HG02763 (cell line): ENCODE measurements at regions not wholly inside any gene's neighbourhood (a gene's known extent, or its start where the extent isn't known, plus 50 kb on each side); places are given as distances from the start of the nearest gene placed in this dataset.
"Not testable (repeated sequence)": the region's sequence is repeated elsewhere in the genome, so short reads cannot be mapped to it uniquely, and the experiment has no call there.

Source experiments
- ATAC-seq: cut with Tn5 transposase; IDR thresholded peaks from one replicate; pipeline ENCODE4 v1.9.1; 2021; ENCODE audit warnings: mild to moderate bottlenecking, moderate library complexity; ENCODE audit not compliant: unreplicated experiment

DNA sequence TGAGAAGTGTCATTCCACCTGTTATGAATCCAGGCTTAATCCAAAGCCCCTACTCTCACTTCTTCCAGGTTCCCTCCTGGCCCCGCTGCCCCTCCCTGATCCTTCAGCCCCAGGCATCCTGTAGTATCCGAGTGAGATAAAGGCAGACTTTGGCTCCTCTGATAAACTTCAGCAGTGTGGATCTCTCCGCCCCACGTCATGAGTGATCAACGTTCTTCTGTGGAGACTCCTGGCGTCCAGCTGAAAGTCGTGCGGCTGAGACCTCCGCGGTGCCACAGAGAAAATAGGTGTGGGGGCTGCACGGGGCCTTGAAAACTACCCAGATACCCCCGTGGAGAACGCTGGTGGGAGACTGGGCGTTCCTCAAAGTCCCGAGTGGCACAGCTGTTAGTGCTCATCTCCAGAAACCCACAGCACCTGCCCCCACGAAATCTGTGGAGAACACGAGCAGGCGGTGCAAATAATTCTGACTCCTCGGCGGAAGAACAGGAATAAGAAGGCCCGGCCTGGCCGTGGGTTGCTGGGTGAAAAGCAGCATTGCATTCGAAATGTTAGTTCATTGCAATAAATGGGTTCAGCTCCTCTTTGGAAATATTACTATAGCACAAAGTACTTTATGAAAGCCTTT lies 180.0 kb upstream of the RGS6 start:
- no peak for ATAC-seq

DNA sequence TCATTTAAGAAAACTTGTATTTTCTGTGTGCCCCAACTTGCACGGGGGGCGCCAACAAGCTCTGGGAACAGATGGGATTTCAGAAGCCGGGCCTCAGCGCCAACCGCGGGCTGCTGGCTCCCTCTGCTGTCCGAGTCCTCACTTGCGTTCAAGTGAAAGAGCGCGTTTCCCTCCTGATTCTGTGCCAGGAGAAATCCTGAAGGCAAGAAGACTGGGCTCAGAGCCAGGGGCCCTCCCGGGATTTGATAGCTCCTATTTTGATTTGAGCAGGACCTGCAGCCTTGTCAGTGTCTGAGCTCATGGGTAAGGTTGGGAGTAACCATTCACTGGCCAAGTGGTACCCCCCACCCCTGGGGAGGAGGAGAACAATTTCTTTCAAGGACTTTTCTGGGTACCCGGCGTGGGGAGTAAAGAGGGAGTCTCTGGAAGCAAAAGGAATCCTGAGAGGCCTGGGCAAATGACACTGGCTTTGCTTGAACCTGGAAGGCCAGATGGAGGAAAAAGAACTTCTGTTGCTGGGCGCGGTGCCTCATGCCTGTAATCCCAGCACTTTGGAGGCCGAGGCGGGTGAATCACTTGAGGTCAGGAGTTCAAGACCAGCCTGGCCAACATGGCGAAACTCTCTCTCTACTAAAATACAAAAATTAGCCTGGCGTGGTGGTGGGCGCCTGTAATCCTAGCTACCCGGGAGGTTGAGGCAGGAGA lies 179.0 kb upstream of the RGS6 start:
- ATAC-seq: no peak

GRCh38 chr14:71753976-71754375 lies 178.3 kb upstream of the RGS6 start:
- no peak for ATAC-seq

- no peak for ATAC-seq
Observed at GRCh38 chr14:71754422-71755095, 177.7 kb upstream of the RGS6 start.

DNA sequence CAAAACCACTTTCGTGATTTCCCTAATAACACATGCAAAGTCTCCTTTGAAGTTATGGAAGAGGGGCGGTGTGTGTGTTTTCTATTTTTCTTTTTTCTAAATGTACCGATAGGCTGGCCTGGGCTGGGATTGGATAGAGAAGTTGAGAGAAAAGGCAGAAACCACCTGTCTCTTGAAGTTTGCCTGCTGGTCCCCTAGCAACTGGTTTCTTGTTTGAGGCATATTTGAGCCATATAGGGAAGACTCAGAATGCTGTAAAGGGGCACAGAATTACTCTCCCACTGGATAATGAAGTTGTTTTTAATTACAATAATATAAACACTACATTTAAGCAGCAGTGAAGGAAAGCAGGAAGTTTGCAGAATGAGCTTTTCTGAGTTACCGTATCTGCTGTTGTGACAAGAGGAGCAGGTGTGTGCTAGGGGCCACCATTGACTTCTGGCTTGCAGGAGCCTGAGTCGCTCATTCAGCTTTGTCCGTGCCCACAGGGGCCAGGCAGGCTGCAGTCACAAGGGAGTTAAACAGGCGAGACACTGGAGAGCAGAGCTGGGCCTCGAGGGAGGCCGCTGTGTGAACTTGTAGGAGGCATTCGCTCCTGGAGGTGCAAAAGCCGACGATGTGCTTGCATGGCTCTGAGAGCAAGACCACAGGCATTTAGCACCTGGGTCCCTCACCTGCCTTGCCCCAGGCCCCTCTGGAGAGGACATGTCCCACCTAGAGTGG lies 173.8 kb upstream of the RGS6 start:
- ATAC-seq: no peak

- ATAC-seq: no peak
Observed at GRCh38 chr14:71762575-71762974, 169.7 kb upstream of the RGS6 start.

DNA sequence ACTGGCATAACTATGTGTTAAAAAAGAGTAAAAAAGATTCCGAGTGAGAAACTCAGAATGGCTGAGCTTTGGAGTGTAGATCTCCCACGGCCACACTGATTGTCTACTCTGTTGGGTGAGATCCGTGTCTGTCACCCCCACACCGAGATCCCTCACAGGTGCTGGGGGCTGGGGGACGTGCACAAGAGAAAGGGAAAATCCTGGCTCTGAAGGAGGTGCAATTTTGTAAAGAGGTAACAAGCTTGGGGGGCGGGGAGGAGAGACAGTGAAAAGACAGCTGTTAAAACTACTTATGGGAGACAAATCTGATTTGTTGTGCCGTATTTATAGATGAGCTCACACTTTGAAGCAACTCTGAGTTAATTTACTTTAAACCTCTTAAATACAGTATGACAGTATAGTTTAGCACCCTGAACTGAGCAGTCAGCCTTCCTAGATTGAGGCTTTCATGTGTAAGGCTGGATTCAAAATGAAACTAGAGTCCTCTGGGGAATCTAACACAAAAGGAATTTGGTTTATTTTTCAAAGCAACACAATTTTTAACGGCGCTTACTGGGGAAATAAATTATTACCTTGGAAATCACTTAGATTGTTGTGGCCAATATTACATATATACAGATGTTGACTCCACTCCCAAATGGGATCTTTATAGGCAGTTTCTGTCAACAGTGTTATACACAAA lies 167.4 kb upstream of the RGS6 start:
- ATAC-seq: no peak

- no peak for ATAC-seq
Observed at GRCh38 chr14:71765505-71765904, 166.7 kb upstream of the RGS6 start.

DNA sequence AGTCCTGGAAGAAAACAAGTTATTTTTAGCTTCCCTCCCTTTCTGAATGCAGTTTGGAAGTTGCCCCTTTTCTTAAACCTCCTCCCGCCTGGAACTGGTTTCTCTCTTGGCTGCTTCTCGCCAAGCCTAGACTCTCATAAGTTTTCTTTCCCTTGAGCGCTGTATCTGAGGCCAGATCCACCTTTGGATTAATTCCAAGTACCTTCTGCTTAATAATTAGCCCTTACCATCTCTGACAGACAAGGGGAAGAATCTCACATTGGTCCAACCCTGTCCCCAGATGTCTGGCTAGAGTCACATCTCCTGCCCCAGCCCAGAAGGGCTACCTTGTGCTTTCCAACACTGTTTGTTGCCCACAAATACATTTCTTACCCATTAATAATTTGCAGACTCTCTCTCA lies 161.8 kb upstream of the RGS6 start:
- no peak for ATAC-seq

DNA sequence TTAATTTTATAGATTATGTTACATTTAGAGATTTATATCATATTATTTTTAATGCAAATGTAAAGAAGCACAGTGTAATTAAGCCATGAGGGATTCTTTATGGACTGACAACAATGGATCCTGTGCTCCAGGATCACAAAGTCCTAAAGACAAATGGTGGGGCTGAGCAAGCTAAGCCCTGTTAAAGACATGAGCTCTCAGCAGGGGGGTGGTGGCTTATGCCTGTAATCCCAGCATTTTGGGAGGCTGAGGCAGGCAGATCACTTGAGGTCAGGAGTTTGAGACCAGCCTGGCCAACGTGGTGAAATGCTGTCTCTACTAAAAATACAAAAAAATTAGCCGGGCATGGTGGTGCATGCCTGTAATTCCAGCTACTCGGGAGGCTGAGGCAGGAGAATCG lies 160.8 kb upstream of the RGS6 start:
- ATAC-seq: not testable (repeated sequence)

- not testable (repeated sequence) for ATAC-seq
Observed at GRCh38 chr14:71771996-71772395, 160.2 kb upstream of the RGS6 start.

DNA sequence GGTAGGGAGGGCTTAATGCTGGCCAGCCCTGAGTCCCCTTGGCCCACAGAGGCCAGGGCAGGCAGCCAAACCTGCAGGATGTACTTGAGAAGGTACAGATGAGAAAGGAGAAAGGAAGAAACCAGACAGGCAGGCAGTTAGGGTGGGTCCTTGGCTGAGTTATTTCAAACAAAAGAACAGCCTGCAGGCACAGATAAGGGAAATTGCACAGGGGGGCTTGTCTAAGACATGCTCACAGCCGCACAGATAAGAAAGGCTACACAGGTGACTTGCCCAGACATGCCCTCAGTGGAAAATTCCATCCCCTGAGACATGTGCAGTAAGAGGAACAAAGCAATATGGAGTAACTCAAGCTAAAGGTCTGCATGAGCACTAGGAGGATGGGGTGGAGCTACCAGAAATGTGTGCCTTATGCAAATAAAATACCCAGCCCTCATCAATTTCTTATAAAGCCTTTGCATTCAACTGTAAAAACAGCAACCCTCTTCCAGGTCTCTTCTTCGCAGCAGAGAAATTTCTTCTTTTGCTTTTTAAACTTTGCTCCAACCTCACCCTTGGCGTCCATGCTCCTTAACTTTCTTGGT lies 158.2 kb upstream of the RGS6 start:
- ATAC-seq: no peak

DNA sequence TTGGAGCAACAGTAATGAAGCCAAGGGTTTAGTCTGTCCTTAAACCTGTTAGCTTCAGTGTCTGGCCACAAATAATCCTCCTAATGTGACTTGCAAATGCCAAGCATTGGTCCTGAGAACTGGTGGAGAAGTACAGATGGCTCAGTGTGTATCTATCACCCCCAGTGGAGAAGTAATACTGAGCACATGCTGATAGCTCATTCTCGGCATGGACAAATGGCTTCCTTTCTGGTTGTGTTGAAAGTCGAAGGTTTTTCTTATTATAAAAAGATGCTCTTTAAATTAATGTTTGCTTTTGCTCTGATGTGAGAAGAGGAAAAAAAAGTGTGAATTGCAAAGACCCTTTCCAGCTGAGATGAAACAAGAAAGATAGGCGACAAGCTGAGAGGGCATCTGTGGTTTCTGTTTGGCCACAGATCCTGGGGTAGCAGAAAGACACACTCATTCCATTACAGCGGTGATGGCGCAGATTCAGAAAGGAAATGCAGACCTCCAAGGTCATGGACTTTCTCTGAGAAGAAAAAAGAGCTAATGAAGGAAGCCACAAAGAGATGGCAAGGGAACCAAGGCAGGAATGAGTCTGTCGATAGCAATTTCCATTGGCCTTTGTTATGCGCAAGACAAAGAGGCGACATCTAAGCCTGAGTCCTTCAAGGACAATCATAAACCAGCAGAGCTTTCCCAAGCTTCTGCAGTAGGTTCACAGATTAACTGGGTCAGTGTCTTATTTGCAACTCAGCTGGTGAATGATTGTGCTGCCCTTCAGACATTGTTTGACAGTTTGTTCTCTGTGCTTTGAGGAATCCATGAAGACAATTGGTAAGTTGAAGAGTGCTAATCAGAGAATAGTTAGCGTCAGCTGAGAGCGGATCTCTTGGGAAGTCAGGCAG lies 155.5 kb upstream of the RGS6 start:
- no peak for ATAC-seq

GRCh38 chr14:71780075-71780474 lies 152.2 kb upstream of the RGS6 start:
- ATAC-seq: no peak

GRCh38 chr14:71780822-71781221 lies 151.4 kb upstream of the RGS6 start:
- no peak for ATAC-seq

DNA sequence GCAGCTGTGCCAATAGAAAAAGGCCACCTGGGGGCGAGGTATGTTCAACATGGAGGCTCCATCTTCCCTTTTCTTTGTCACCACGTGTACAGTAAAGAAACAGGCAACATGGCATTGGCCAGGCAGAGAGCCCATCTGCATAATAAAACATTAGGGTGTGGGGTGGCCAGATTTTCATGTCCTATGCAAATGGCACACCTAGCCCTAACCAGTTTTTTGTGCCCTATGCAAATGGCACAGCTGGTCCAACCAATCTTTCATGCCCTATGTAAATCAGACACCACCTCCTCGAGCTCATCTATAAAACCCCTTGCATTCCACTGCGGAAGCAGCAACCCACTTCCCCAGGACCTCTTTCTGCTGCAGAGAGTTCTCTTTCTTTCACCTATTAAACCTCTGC lies 149.1 kb upstream of the RGS6 start:
- ATAC-seq: no peak

DNA sequence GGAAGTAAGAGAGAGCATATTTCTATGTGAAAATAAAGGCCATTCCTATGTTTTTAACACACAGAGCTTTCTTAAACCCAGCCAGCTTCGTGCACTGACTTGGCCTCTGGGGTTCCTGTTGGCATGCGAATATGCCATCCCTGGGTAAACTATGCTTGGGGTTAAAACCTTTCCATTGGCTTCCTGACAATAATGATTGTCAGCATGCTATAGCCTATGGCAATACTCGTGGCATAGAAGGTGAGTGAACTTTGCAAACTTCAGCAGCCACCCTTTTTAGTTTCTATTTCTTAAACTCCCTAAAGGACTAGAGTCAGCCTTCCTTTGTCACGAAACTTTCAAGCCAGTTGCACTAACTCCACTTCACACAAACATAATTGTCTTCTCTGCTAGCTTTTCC lies 148.4 kb upstream of the RGS6 start:
- ATAC-seq: no peak

GRCh38 chr14:71789005-71789404 lies 143.2 kb upstream of the RGS6 start:
- no peak for ATAC-seq

- no peak for ATAC-seq
Observed at GRCh38 chr14:71799841-71800240, 132.4 kb upstream of the RGS6 start.

GRCh38 chr14:71800878-71801277 lies 131.4 kb upstream of the RGS6 start:
- no peak for ATAC-seq
